Trophoblast cell (in vitro differentiated cells and primary cell): ENCODE measurements at regions not wholly inside any gene's neighbourhood (a gene's known extent, or its start where the extent isn't known, plus 50 kb on each side); places are given as distances from the start of the nearest gene placed in this dataset.
"Not testable (repeated sequence)": the region's sequence is repeated elsewhere in the genome, so short reads cannot be mapped to it uniquely, and the experiment has no call there.

Experiments used
- DNase-seq, 2 donors: peaks; one replicate each; pipeline ENCODE4 v3.0.0-alpha.2; 2016
- H2AFZ ChIP-seq: 2 replicates; pipeline ENCODE4 v1.6.1; 2013; ENCODE audit warnings: low read length, moderate library complexity, mild to moderate bottlenecking; ENCODE audit not compliant: insufficient read depth, poor library complexity
- H2AK5ac ChIP-seq: 2 replicates; pipeline ENCODE4 v1.6.1; 2013; ENCODE audit warnings: mild to moderate bottlenecking, low read length
- H2BK120ac ChIP-seq: 2 replicates; pipeline ENCODE4 v1.6.1; 2013; ENCODE audit warnings: low read length, mild to moderate bottlenecking, moderate library complexity; ENCODE audit not compliant: insufficient read depth, poor library complexity
- H2BK12ac ChIP-seq: 2 replicates; pipeline ENCODE4 v1.6.1; 2013; ENCODE audit warnings: mild to moderate bottlenecking, low read length, moderate library complexity
- H2BK5ac ChIP-seq: 2 replicates; pipeline ENCODE4 v1.6.1; 2013; ENCODE audit warnings: low read length, low read depth, moderate library complexity, mild to moderate bottlenecking; ENCODE audit not compliant: poor library complexity
- H3K14ac ChIP-seq: 2 replicates; pipeline ENCODE4 v1.6.1; 2013; ENCODE audit warnings: mild to moderate bottlenecking, low read length
- H3K18ac ChIP-seq: 2 replicates; pipeline ENCODE4 v1.6.1; 2013; ENCODE audit warnings: mild to moderate bottlenecking, low read length
- H3K23ac ChIP-seq: 2 replicates; pipeline ENCODE4 v1.6.1; 2013; ENCODE audit warnings: low read length
- H3K27ac ChIP-seq: 2 replicates; pipeline ENCODE4 v1.5.1; 2013; ENCODE audit warnings: low read depth, mild to moderate bottlenecking, inconsistent platforms, low read length, moderate library complexity
- H3K27me3 ChIP-seq: 2 replicates; pipeline ENCODE4 v1.6.1; 2013; ENCODE audit warnings: inconsistent platforms, mild to moderate bottlenecking, low read length, moderate library complexity; ENCODE audit not compliant: insufficient read depth
- H3K36me3 ChIP-seq, 2 experiments: 1 replicate in 1 of 2; 2 replicates in 1 of 2; pipeline ENCODE4 v1.6.1; 2013; ENCODE audit warnings: low read length in 2 of 2, mild to moderate bottlenecking in 2 of 2, moderate library complexity in 1 of 2; ENCODE audit not compliant: insufficient read depth in 2 of 2, control insufficient read depth in 1 of 2
- H3K4ac ChIP-seq: 2 replicates; pipeline ENCODE4 v1.6.1; 2013; ENCODE audit warnings: low read depth, mild to moderate bottlenecking, low read length, moderate library complexity
- H3K4me1 ChIP-seq, 2 experiments: 1 replicate in 1 of 2; 2 replicates in 1 of 2; pipeline ENCODE4 v1.6.1; 2013; ENCODE audit warnings: low read length in 2 of 2, mild to moderate bottlenecking in 2 of 2, moderate library complexity in 1 of 2; ENCODE audit not compliant: insufficient read depth in 2 of 2, control insufficient read depth in 1 of 2
- H3K4me2 ChIP-seq: 2 replicates; pipeline ENCODE4 v1.6.1; 2013; ENCODE audit warnings: inconsistent platforms, mild to moderate bottlenecking, low read length, moderate library complexity
- H3K4me3 ChIP-seq: 2 replicates; pipeline ENCODE4 v1.5.1; 2013; ENCODE audit warnings: mild to moderate bottlenecking, low read depth, low read length, inconsistent platforms
- H3K79me1 ChIP-seq: one replicate; pipeline ENCODE4 v1.6.1; 2013; ENCODE audit warnings: low read length
- H3K79me2 ChIP-seq: 2 replicates; pipeline ENCODE4 v1.6.1; 2013; ENCODE audit warnings: low read length, mild to moderate bottlenecking; ENCODE audit not compliant: control insufficient read depth, insufficient read depth, poor library complexity
- H3K9ac ChIP-seq: 2 replicates; pipeline ENCODE4 v1.6.1; 2013; ENCODE audit warnings: mild to moderate bottlenecking, low read length
- H3K9me3 ChIP-seq: 2 replicates; pipeline ENCODE4 v1.6.1; 2013; ENCODE audit warnings: low read depth, mild to moderate bottlenecking, control low read depth, inconsistent platforms, low read length; ENCODE audit not compliant: insufficient read depth
- H4K12ac ChIP-seq: 2 replicates; pipeline ENCODE4 v1.6.1; 2013; ENCODE audit warnings: low read depth, mild to moderate bottlenecking, low read length, moderate library complexity
- H4K8ac ChIP-seq: 2 replicates; pipeline ENCODE4 v1.6.1; 2013; ENCODE audit warnings: low read depth, mild to moderate bottlenecking, low read length, moderate library complexity
- H4K91ac ChIP-seq: one replicate; pipeline ENCODE4 v1.6.1; 2013; ENCODE audit warnings: low read depth, mild to moderate bottlenecking, low read length, moderate library complexity
- WGBS: extraction: QIAGEN DNeasy Blood & Tissue Kit; methylation state at CpG from one replicate; pipeline ENCODE4 v1.1.7; 2013; ENCODE audit warnings: missing lambda C conversion rate; ENCODE audit not compliant: insufficient read length, insufficient coverage; ENCODE audit errors: extremely low coverage; 5-methylcytosine and 5-hydroxymethylcytosine counted together

GRCh38 chr5:34372739-34373138 lies 283.4 kb upstream of the RAI14 start:
- H2BK12ac ChIP-seq, H2BK5ac ChIP-seq, H3K18ac ChIP-seq, H3K4me3 ChIP-seq, H3K79me2 ChIP-seq, H2AK5ac ChIP-seq, H4K91ac ChIP-seq, H3K9me3 ChIP-seq, DNase-seq, H2AFZ ChIP-seq, H3K14ac ChIP-seq, H4K12ac ChIP-seq, H4K8ac ChIP-seq, H3K27me3 ChIP-seq, H3K36me3 ChIP-seq, H3K9ac ChIP-seq, H2BK120ac ChIP-seq, H3K23ac ChIP-seq, H3K4me2 ChIP-seq, H3K4me1 ChIP-seq, H3K4ac ChIP-seq, H3K27ac ChIP-seq, H3K79me1 ChIP-seq: not testable (repeated sequence)
- no CpG with 5 or more reads among the region's 5 CpGs for WGBS

GRCh38 chr5:34377651-34378050 lies 278.5 kb upstream of the RAI14 start:
- not testable (repeated sequence) for H3K4me1 ChIP-seq, H3K79me1 ChIP-seq, H2AK5ac ChIP-seq, H4K8ac ChIP-seq, H3K9ac ChIP-seq, H3K27me3 ChIP-seq, H3K79me2 ChIP-seq, H4K91ac ChIP-seq, H2BK5ac ChIP-seq, H2BK12ac ChIP-seq, H3K36me3 ChIP-seq, H3K9me3 ChIP-seq, H3K4me2 ChIP-seq, H3K23ac ChIP-seq, H2AFZ ChIP-seq, DNase-seq, H3K18ac ChIP-seq, H4K12ac ChIP-seq, H3K27ac ChIP-seq, H3K14ac ChIP-seq, H3K4me3 ChIP-seq, H3K4ac ChIP-seq, H2BK120ac ChIP-seq
- WGBS, result no CpG with 5 or more reads among the region's 2 CpGs

- not testable (repeated sequence) for H3K14ac ChIP-seq, H4K12ac ChIP-seq, H3K79me1 ChIP-seq, DNase-seq, H3K27me3 ChIP-seq, H3K9ac ChIP-seq, H3K4me1 ChIP-seq, H2AFZ ChIP-seq, H3K4me3 ChIP-seq, H3K9me3 ChIP-seq, H3K4me2 ChIP-seq, H4K91ac ChIP-seq, H3K4ac ChIP-seq, H2BK120ac ChIP-seq, H3K27ac ChIP-seq, H3K36me3 ChIP-seq, H2BK12ac ChIP-seq, H3K18ac ChIP-seq, H2AK5ac ChIP-seq, H3K23ac ChIP-seq, H4K8ac ChIP-seq, H3K79me2 ChIP-seq, H2BK5ac ChIP-seq
- WGBS, result no CpG with 5 or more reads among the region's 2 CpGs
Measured at GRCh38 chr5:34378498-34378897, 277.6 kb upstream of the RAI14 start.

- WGBS, result no CpG with 5 or more reads among the region's 3 CpGs
- H3K9ac ChIP-seq, H3K4me2 ChIP-seq, DNase-seq, H3K14ac ChIP-seq, H3K23ac ChIP-seq, H2BK5ac ChIP-seq, H4K91ac ChIP-seq, H3K79me2 ChIP-seq, H3K27me3 ChIP-seq, H3K4me3 ChIP-seq, H4K8ac ChIP-seq, H4K12ac ChIP-seq, H2BK120ac ChIP-seq, H2AFZ ChIP-seq, H3K4me1 ChIP-seq, H2BK12ac ChIP-seq, H3K4ac ChIP-seq, H3K27ac ChIP-seq, H2AK5ac ChIP-seq, H3K18ac ChIP-seq, H3K36me3 ChIP-seq, H3K79me1 ChIP-seq, H3K9me3 ChIP-seq: not testable (repeated sequence)
Measured at GRCh38 chr5:34388754-34389153, 267.4 kb upstream of the RAI14 start.
